WTC11 (cell line): ENCODE measurements at regions not wholly inside any gene's neighbourhood (a gene's known extent, or its start where the extent isn't known, plus 50 kb on each side); places are given as distances from the start of the nearest gene placed in this dataset.
A peak's percentile ranks its signal among the peaks of the same experiment; 100 is the strongest.

ENCODE experiments used
- ATAC-seq: fragments of 200-7000 bp; cut with Tn5 transposase; 2 replicates; pipeline ENCODE4 v1.10.0; 2021; ENCODE audit warnings: mild to moderate bottlenecking, moderate library complexity
- CTCF ChIA-PET: fragments of 300-600 bp; sonication (Branson Sonifier 250); formaldehyde crosslinking; loops from one replicate; lab custom pipeline; 2021; ENCODE audit warnings: antibody characterized with exemption; lab: Charles Lee
- POLR2A ChIA-PET: fragments of 350-600 bp; sonication (Branson Sonifier 250); formaldehyde crosslinking; loops from one replicate; lab custom pipeline; 2021; ENCODE audit warnings: antibody characterized with exemption; lab: Charles Lee
- DNase-seq: peaks from one replicate; pipeline ENCODE4 v3.0.0; 2021; ENCODE audit warnings: low spot score
- H3K27ac Mint-ChIP-seq: 2 replicates; pipeline ENCODE4 v1.8.0; 2021; ENCODE audit warnings: mixed read lengths
- H3K27me3 Mint-ChIP-seq: 2 replicates; pipeline ENCODE4 v1.8.0; 2021; ENCODE audit warnings: low read depth, mild to moderate bottlenecking, moderate library complexity, mixed read lengths
- H3K36me3 Mint-ChIP-seq: 2 replicates; pipeline ENCODE4 v1.8.0; 2021; ENCODE audit warnings: mixed read lengths
- H3K4me1 Mint-ChIP-seq: 2 replicates; pipeline ENCODE4 v1.8.0; 2022; ENCODE audit warnings: mixed read lengths
- H3K4me3 Mint-ChIP-seq: 2 replicates; pipeline ENCODE4 v1.8.0; 2021; ENCODE audit warnings: mild to moderate bottlenecking, moderate library complexity, mixed read lengths
- H3K9me3 Mint-ChIP-seq: 2 replicates; pipeline ENCODE4 v1.8.0; 2021; ENCODE audit warnings: mixed read lengths
- AFF4 ChIP-seq: sonication (generic); formaldehyde crosslinking; IDR thresholded peaks from 2 replicates; pipeline ENCODE4 v1.8.1; 2023; ENCODE audit warnings: mild to moderate bottlenecking, missing genetic modification reagents, borderline replicate concordance
- GABPB1 ChIP-seq: sonication (generic); formaldehyde crosslinking; IDR thresholded peaks from 2 replicates; pipeline ENCODE4 v1.8.1; 2023; ENCODE audit warnings: mild to moderate bottlenecking, missing genetic modification reagents
- MAX ChIP-seq: sonication (generic); formaldehyde crosslinking; IDR thresholded peaks from 2 replicates; pipeline ENCODE4 v1.8.0; 2022; ENCODE audit warnings: mild to moderate bottlenecking, missing genetic modification reagents
- MLX ChIP-seq: sonication (generic); formaldehyde crosslinking; IDR thresholded peaks from 2 replicates; pipeline ENCODE4 v1.8.1; 2023; ENCODE audit warnings: mild to moderate bottlenecking, missing genetic modification reagents, moderate library complexity
- MXD4 ChIP-seq: fragments of 250-450 bp; sonication (Bioruptor Pico); IDR thresholded peaks from 2 replicates; pipeline ENCODE4 v1.8.0; 2021; ENCODE audit warnings: mild to moderate bottlenecking, moderate library complexity, borderline replicate concordance
- PREB ChIP-seq: sonication (generic); formaldehyde crosslinking; IDR thresholded peaks from 2 replicates; pipeline ENCODE4 v1.8.1; 2022; ENCODE audit warnings: mild to moderate bottlenecking, missing genetic modification reagents, moderate library complexity, borderline replicate concordance
- USF1 ChIP-seq: sonication (generic); formaldehyde crosslinking; IDR thresholded peaks from 2 replicates; pipeline ENCODE4 v1.8.0; 2022; ENCODE audit warnings: mild to moderate bottlenecking, missing genetic modification reagents
- ZBTB43 ChIP-seq: sonication (generic); formaldehyde crosslinking; IDR thresholded peaks from 2 replicates; pipeline ENCODE4 v1.8.1; 2023; ENCODE audit warnings: mild to moderate bottlenecking, missing genetic modification reagents
- ZNF281 ChIP-seq: sonication (generic); formaldehyde crosslinking; IDR thresholded peaks from 2 replicates; pipeline ENCODE4 v1.8.0; 2023; ENCODE audit warnings: mild to moderate bottlenecking, missing genetic modification reagents
- ZNF512 ChIP-seq: sonication (generic); formaldehyde crosslinking; IDR thresholded peaks from 2 replicates; pipeline ENCODE4 v1.8.1; 2022; ENCODE audit warnings: missing genetic modification reagents, borderline replicate concordance

- no peak for TF ChIP-seq ZNF512
- no peak for TF ChIP-seq USF1 (CRISPR knock-in tag)
- TF ChIP-seq ZBTB43 (CRISPR knock-in tag): no peak
- no peak for TF ChIP-seq MXD4 (CRISPR knock-in tag)
- no peak for TF ChIP-seq ZNF281 (CRISPR knock-in tag)
- no peak for TF ChIP-seq MLX
- TF ChIP-seq MAX: no peak
- no peak for TF ChIP-seq PREB (CRISPR knock-in tag)
- TF ChIP-seq, all 79 proteins: peak for 0
Measured at GRCh38 chr17:83173914-83174361, 94.5 kb downstream of the METRNL start (continued).

GRCh38 chr17:83174362-83175118 is 95.1 kb downstream of the METRNL start:
- Mint-ChIP-seq H3K27me3 (no peaks in the 10 kb centered on the region), H3K27ac (no peak overlapping the region), H3K9me3 (peaks cover 6% of the 10 kb centered on the region), H3K36me3 (no peaks in the 10 kb centered on the region; the same call in 1 of the 2 replicates), H3K4me3 (no peak overlapping the region), H3K4me1 (peaks cover 9% of the 10 kb centered on the region)
- ChIA-PET POLR2A (no interaction called here), CTCF (no interaction called here)
- no peak for ATAC-seq
- DNase-seq: peak; percentile 6
- TF ChIP-seq GABPB1 (CRISPR knock-in tag) (peak; percentile 78), AFF4 (CRISPR knock-in tag) (no peak)
